ENCODE measurements at regions not wholly inside any gene's neighbourhood (a gene's known extent, or its start where the extent isn't known, plus 50 kb on each side); places are given as distances from the start of the nearest gene placed in this dataset.

DNA sequence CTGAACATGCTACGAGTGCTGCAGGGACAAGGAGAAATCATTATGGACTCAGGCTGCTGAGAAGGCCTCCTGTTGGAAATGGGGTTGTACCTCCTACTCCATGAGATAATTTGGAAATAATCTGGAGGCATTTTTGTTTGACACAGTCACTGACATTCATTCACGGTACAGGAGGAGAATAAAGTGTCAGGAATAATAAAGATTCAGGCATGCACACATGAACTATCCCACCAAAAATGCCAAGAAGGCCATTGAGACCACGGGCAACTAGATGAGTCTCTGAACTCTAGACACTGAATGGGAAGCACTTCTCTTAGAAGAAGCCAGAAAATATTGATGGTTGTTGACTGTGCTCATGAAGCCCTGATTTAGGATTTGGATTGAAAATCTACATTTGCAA is 220.9 kb upstream of the HABP2 start:
- DNase-seq = no peak

DNA sequence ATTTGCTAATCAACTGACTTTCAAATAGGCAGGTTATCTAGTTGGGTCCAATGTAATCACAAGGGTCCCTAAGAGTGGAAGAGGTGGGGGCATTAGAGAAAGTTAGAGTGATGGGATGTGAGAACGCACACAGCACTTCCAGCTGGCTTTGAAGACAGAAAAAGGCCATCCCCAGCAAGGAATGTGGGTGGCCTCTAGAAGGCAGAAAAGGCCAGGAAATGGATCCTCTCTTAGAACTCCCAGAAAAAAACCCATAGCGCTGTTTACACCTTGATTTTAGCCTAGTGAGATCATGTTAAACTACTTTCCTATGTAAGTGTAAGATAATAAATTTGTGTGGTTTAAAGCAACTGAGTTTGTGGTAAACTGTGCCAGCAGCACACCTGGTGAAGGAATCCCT is 219.5 kb upstream of the HABP2 start:
- DNase-seq = no peak

DNA sequence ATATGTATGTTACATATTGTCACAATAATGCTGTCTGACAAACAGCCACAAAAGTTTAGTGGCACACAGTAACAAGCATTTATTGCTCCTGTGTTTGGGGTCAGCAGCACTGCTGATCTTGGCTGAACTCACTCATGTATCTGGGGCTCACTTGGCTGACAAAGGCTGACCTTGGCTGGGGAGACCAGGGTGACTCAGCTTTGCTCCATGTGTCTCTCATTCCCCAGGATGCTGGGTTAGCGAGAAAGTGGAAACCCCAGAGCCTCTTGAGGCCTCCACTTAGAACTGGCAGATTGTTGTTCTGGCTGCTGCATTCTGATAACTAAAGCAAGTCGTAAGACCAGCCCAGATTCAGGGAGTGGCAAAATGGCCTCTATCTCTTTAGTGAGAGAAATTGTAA is 217.3 kb upstream of the HABP2 start:
- DNase-seq = no peak

DNA sequence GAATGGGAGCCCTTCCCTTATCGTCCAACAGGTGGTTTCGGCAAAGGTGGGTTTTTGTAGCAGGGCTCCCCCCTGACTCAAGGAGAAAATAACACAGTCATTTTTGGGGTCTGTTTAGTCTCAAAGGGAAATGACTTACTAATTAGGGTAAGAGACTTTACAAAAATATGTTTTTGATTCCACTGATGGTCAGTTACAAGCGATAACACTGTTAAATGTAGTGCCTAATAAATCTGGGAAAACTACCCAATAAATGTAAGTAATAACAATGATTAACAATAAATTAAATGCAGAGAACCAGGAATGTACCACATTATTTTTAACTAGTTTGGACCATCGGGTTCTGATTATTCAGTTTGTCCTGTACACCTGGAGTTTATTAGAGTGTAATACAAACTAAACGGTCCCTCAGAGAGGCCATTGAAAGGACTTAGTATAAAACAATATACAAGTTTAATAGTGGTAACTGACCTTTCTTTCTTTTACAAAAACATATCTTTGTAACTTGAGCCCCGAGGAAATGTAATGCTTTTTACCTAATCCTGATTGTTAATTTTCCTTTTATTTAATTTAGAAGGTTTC is 216.2 kb upstream of the HABP2 start:
- no peak for DNase-seq

DNA sequence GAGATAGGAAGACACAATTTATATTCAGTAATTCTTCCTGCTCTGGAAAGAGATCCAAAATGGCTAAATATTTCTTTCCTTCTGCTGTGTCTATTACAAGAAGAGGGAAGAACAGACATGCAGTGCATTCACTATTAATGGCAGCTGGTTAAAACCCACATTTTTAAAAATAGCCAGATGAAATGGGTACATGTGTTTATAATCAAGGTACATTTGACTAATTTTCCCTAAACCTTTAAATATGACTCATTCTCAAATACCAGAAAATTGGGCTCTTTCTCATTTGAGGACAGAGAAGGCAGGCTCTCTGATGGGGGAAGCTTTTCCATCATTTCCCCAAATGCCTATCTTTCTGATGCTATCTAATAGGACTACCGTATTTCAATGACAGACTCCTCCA is 215.7 kb upstream of the HABP2 start:
- DNase-seq = no peak

DNA sequence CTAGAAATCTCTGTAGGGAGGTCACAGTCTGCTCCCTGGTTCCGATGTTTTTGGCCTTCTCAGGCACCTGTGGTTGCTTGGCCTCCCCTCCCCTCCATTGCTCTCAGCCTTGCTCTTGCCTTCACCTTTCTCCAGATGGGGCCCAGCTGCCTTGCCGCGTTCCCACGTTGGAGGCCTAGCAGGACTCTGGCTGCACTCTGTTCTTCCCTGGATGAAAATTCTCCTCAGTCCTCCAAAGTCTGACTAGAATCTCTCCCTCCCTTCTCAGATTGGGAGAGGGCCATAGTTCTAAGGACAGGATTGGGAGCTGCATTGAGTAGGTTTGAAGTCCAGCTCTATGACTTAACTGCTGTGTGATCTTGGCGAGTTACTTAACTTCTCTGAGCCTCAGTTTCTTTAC is 213.7 kb upstream of the HABP2 start:
- no peak for DNase-seq

DNA sequence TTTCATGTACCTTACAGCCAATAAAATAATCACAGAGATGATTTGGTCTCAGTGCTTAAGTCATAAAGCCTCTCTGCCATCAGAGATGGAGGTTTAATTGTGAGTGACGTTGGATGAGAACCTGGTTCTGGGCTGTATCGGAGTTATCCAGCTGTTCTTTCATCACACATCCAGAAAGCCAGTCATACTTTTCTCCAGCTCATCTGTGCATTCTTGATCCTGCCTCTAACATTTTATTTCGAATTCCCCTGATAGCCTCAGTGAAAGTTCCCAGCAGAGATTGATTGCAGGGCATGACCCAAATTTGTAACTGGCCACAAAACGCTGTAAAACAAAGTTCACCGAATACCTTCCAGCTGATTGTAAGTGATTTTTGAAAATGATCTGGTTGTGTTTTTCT is 212.6 kb upstream of the HABP2 start:
- DNase-seq = no peak

DNA sequence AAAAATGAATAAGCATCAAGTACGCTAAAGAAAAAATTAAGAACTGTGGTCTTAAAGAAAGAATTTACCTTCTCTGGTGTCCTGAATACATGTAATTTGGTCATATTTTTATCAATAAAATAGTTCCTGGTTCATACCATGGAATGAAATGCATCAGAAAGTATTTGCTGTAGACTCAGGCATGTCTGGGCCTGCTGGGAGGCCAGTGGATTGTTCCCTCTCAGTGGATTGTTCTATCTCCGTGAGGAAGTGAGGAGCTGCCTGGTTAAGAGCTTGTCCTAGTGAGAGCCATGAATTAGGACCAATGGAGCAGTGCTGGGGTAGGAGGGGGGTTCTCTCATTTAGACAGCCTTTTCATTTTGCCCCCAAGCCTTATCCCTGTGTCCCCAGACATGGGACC is 211.7 kb upstream of the HABP2 start:
- no peak for DNase-seq

DNA sequence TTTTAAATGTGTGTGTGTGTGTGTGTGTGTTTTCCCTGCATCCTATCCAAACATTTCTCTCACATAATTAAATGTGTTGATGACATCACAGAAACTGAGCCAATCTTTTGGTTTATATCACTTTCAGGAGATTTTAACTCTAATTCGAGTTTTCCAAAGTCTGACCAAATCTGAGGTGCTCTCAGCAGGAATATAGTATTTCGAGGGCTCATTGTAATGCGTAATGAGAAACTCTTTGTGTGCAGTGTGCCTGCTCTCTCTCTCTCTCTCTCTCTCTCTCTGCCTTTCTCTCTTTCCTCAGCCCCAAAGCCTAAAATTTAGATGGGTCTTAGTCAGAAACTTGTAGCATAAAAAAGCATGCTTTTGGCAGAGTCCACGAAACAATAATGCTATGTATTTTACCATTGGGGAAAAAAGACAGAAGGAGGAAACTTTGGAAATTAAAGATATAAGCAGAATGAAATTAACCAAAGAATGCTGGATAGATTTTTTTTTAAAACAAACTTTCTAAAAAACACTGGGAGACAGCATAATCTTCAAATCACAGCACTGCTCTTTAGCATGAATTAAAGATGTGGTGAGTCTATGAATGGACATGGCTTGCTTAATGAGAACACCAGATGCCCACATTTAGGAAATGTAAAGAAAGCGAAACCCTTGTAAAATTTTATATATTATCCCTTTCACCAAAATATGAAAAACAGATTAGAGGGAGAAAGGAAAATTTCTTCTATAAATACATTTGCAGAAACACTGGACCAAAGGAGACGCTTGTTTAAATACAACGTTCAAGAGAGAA is 206.8 kb upstream of the HABP2 start:
- DNase-seq = no peak

DNA sequence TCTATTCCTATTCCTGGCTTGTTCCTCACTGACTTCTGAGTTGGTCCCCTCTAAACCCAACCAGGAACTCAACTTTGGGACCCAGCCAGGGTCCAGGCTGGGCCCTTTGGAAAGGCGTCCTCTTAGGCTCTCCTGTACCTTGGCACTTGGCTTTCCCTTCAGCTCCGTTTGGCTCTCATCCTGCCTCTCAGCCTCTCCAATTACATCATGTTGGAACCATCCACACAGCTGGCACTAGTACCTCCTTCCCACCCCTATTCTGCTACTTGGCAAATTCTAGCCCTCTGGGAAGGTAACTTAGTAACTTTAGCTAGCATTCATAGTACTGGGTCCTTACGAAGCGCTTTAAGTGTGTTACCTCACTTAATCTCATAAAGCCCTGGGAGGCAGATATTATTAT is 205.3 kb upstream of the HABP2 start:
- no peak for DNase-seq

DNA sequence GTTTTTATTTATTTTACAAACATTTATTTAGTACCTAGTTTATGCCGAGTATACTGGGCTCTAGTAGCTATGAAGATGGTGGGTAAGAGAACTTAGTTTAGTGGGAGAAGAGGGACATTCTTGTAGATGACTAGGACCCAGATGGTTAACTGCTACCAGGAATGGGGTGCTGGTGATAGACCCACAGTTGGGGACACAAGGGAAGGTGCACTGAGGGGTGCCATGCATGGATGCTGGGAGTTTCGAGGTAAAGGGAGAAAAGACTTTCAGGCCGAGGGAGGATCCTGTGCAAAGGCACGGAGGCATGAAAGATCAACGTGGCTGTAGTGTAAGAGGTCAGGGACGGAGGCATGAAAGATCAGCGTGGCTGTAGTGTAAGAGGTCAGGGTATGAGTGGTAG is 204.2 kb upstream of the HABP2 start:
- DNase-seq = no peak

DNA sequence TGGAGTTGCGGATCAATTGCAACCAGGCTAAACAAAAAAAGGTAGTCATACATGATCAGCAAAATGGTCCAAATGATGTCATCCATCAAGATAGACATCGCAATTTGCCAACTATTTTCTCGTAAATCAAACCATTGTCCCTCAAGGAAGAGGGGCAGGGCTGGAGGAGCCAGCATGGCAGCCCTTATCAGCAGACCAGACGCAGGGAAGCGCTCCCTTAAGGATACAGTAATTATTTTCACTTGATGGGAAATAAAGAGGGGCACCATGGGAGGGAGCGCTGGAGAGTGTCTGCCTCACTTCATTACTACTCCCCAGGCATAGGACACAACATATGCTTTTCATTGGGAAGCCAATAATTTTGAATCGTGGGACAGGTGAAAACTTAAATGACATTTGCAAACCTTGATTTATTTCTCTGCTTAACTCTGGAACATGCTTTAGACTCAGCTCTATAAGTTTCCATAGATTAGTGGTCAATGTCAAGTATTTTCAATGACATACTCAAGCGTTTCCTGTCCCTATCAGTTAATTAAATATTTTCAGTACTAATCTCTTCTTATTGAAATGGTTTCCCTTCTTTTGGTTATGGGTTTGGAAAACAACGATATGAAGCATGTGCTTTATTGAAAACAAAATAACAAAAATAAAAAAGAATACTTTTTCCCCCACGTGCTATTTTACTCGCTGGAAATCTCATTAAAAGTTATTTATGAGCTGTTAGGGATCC is 202.4 kb upstream of the HABP2 start:
- no peak for DNase-seq

DNA sequence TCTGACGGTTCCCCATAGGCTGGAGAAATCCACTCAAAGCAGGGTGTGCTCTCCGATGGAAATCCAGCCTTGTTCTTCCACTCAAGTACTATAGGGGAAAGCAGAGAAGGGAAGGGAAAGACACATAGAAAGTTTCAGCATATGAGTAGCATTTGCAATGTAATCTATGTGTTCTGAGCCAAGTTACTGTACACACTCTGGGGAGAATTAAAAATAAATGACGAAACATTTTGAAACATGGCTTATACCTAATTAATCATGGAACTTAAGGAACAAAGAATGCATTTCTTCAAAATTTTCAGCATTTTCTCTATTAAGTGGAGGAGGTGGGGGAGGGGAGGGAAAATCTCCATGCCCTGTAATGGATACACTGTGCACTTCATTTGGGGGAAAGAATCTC is 198.1 kb upstream of the HABP2 start:
- no peak for DNase-seq

DNA sequence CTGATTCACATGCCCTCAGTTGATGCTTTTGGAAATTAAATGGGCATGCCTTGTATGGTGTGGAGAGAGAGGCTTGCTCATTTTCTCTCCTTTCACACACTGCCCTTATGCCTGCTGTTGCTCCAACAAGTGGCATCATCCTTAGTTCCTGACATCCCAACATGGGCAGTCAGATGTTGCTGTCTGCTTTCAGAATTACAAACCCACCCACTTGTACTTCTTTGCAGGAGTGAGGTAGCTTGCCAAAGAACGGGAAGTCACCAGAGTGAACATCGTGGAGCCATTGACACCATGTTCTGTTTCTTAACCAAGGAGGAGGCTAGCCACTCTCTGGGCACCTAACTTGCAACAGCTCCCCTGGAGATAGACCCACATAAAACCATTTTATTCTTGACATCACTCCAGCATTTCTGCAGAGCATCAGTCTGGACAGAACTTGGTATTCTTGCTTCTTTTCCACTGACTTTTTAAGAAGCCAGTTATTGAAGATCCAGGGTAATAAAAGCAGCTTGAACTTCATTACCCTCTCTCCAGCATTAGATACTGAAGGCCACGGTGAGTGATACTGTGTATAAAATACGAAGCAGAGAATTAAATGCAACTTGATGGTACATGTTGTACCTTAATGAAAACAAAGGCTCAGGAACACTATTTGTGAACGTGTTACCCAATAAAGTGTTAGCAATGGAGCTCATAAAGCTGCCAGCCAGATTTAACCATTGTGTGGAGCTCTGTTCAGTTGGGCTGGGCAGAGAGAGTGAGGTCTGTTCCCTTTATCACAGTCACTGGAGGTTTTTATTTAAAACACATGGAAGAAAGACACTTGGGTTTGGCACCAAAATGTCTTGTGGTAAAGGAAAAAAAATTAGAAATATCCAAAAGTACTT is 195.8 kb upstream of the HABP2 start:
- DNase-seq = no peak

DNA sequence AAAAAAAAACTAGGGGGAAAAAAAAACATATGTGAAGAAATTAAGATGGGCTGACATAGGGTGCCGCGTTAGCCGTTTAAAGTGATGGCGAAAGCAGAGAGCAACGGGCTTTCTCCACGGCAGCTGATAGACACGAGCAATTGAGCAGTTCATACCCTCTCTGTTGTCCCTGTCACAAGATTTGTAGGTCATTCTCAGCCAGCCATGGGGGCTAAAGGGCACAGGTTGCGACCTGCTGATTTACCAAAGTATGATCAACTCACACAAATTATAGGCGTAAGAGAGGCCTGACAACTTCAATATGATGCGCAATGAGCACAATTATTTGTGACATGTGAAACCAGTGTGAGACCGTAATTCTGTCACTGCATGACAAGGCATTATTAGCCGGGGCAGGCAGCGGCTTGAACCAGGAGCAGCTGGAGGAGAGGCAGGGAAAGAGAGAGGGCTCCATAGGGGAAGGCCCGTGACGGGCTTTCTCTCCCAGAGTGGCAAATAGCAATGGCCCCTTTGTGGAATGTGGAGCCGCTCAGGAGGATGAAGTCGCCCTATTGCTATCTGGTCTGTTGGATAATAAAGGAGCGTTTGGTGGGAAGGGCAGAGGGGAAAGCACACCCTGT is 195.1 kb upstream of the HABP2 start:
- no peak for DNase-seq

DNA sequence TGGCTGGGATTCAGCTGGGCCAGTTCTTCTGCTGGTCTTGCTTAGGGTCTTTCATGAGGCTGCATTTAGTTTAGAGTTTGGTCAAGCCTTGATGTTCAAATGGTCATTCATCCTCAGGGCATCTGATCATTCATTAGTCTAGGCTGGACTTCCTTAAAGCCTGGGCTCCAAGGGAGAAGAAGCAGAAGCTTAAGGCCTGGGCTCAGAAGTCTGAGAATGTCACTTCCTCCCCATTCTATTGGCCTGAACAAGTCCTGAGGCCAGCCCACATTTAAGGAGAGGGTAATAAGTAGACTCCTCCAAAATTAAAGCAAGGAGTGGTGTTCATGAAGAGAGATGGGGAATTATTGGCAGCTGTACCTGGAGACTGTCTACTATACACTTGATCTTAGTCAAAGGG is 193.2 kb upstream of the HABP2 start:
- DNase-seq = no peak

DNA sequence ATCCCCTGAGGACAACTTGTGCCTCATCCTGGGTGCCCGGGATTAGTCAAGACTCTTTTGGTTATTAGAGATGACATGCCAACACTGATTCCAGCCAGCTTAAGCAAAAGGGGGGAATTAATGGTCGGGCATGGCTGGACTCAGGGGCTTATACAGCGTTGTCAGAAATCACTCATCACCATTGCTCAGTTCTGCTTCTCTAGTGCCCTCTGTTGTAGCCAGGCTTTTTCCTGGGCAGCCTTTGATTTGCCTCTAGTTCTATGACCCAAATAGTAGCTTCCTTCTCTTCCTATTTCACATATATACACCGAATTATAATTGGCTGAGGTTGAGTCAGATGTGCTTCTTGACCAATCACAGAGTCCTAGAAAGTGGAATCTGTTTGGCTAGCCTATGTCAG is 192.0 kb upstream of the HABP2 start:
- no peak for DNase-seq

DNA sequence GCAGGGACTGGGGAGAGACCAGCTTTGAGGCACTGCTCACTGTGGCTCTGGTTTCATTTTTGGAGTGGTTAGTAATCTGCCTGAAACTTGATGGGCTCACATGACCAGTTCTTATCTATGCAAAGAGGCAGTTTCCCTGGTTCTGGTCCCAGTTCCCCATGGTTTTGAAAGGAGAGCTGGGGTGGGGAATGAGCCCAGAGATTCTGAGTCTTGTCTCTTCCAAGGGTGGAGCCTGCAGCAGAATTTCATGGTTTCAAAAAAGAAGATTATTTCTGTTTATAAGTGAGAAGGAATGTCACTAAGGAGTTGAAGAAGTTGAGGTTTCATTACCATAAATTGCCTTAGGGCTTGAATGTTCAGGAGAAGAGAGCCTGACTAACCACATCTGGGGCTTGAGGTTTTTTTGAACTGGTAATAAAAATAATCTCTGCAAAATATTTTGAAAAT is 190.2 kb upstream of the HABP2 start:
- DNase-seq = no peak

DNA sequence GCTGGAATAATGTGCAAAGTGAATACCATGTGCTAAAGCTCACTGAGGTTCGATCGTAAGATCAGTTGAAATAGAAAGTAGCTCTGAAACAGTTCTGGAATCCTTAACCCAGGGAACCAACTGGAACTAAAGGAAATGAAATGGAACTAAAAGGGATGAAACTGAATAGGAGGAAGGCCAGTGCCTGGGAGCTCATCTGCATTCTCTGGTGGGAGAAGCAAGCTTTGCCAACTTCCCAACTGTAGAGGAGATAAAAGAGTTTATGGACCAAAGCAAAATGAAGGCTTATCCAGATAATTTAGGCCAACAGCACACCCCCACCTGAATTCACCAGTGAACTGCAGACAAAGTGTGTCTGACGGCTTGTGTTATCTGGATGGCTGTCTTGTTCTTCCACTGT is 188.6 kb upstream of the HABP2 start:
- DNase-seq = no peak

DNA sequence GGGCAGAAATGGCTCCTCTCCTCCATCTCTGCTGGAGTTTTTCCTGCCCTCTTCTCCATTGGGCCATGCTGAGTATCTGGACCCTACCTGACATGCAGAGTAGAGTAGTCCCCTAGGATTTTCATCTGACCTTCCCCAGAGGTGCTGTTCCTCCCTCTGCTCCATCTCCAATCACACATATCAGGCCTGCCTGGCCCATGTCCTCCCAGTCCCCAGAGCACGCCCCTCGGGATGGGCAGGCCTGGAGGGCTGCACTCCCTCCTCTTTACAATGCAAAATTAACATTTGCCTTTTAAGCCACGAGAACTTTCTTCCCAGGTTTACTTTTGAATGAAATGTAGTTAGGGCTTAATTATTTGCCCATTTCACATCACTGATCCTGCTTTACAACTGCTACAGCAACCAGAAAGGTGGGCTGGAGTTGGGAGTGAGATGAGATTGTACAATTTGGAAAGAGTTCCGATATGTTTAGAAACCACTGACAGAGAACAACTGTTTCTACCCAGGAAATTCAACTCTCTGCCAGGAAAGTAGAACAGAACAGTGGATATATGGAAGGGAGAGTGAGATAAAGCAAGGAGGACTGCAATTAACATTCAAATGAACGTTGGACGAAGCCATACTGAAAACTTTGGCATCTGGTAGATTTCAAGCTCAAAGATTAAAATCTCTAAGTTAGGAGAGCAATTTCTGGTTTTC is 184.0 kb upstream of the HABP2 start:
- no peak for DNase-seq

DNA sequence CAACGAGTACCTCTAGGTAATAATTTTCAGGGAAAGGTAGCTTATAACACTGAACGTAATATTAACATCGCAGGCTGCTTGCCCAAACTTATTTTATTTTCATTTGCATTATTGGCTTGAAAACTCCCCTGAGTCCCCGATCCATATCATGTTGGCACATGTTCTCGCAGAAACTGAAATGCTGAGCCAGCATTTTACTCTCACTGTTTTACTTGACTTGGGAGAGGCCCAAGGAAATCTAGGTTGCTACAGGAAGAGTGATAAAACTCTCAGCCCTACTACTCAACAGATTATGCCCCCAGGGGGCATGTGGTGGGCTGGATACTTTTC is 183.5 kb upstream of the HABP2 start:
- DNase-seq = no peak

DNA sequence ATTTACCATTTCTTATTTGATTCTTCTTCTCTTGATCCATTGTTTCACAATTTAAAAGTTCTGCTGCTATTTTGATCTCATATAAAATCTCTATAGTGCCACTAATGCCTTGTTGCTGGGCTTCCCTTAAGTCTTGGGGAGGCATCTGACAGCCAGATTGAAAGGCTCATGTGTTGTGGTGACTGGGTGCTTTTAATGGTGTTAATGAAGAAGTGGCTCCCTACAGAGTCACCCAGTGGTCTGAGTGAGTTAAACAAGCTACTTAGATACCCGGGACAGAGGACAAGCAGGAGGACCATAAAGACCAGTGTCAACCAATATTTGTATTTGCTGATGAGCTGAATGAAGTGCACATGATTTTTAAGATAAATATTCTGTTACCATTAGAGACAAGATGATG is 176.4 kb upstream of the HABP2 start:
- no peak for DNase-seq
